ENCODE measurements at regions not wholly inside any gene's neighbourhood (a gene's known extent, or its start where the extent isn't known, plus 50 kb on each side); places are given as distances from the start of the nearest gene placed in this dataset.

GRCh38 chr9:134265078-134265477, 61.2 kb upstream of the RXRA start:
- TF ChIP-seq, protein P1, sequence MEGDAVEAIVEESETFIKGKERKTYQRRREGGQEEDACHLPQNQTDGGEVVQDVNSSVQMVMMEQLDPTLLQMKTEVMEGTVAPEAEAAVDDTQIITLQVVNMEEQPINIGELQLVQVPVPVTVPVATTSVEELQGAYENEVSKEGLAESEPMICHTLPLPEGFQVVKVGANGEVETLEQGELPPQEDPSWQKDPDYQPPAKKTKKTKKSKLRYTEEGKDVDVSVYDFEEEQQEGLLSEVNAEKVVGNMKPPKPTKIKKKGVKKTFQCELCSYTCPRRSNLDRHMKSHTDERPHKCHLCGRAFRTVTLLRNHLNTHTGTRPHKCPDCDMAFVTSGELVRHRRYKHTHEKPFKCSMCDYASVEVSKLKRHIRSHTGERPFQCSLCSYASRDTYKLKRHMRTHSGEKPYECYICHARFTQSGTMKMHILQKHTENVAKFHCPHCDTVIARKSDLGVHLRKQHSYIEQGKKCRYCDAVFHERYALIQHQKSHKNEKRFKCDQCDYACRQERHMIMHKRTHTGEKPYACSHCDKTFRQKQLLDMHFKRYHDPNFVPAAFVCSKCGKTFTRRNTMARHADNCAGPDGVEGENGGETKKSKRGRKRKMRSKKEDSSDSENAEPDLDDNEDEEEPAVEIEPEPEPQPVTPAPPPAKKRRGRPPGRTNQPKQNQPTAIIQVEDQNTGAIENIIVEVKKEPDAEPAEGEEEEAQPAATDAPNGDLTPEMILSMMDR (conservative IDR thresholded peaks at IDR 0.05; ENCODE audit: low read depth, low read length), result no peak
- H3K4me3 ChIP-seq (ENCODE audit: low read depth, low read length), result no peak overlapping the region
- DNase-seq (ENCODE audit: low read depth), result no peak

DNA sequence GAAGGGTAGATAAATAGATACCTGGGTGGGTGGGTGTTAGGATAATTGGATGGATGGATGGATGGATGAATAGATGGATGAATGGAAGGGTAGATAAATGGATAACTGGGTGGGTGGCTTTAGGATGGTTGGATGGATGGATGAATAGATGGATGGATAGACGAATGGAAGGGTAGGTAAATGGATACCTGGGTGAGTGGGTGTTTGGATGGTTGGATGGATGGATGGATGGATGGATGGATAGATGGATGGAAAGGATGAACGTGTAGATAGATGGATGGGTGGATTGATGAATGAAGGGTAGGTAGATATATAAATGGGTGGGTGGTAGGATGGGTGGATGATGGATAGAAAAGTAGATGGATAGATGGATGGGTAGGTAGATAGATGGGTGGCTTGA, 59.8 kb upstream of the RXRA start:
- TF ChIP-seq, protein P1 (conservative IDR thresholded peaks at IDR 0.05; ENCODE audit: low read depth, low read length), result no peak
- no peak for DNase-seq (ENCODE audit: low read depth)
- H3K4me3 ChIP-seq (ENCODE audit: low read depth, low read length), result no peak overlapping the region

- TF ChIP-seq, protein P1 (conservative IDR thresholded peaks at IDR 0.05; ENCODE audit: low read depth, low read length), result no peak
- no peak overlapping the region for H3K4me3 ChIP-seq (ENCODE audit: low read depth, low read length)
- DNase-seq (ENCODE audit: low read depth), result no peak
Measured at GRCh38 chr9:134267305-134267880, 58.9 kb upstream of the RXRA start.

GRCh38 chr9:134267881-134268724, 58.2 kb upstream of the RXRA start:
- no peak for DNase-seq (ENCODE audit: low read depth)
- H3K4me3 ChIP-seq (ENCODE audit: low read depth, low read length), result no peak overlapping the region
- TF ChIP-seq, protein P1 (conservative IDR thresholded peaks at IDR 0.05; ENCODE audit: low read depth, low read length), result no peak

DNA sequence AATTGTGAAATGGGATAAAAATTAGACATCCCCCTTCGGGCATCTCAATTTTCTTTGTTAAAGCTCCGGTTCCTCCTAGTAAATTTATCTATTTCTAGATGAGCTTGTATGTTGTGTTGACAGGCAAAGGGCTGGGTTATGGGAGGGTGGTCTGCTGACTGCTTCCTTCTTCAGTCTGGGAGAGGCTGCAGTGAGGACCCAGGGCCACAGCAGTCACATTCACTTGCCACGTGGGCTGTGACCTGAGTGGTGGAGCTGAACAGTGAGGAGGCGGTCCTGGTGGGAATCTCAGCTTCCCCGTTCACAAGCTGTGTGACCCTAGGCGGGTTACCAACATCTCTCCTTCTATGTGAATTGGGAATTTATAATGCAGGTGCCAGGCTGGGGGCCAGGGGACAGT, 57.5 kb upstream of the RXRA start:
- no peak overlapping the region for H3K4me3 ChIP-seq (ENCODE audit: low read depth, low read length)
- no peak for DNase-seq (ENCODE audit: low read depth)
- TF ChIP-seq, protein P1 (conservative IDR thresholded peaks at IDR 0.05; ENCODE audit: low read depth, low read length), result no peak

DNA sequence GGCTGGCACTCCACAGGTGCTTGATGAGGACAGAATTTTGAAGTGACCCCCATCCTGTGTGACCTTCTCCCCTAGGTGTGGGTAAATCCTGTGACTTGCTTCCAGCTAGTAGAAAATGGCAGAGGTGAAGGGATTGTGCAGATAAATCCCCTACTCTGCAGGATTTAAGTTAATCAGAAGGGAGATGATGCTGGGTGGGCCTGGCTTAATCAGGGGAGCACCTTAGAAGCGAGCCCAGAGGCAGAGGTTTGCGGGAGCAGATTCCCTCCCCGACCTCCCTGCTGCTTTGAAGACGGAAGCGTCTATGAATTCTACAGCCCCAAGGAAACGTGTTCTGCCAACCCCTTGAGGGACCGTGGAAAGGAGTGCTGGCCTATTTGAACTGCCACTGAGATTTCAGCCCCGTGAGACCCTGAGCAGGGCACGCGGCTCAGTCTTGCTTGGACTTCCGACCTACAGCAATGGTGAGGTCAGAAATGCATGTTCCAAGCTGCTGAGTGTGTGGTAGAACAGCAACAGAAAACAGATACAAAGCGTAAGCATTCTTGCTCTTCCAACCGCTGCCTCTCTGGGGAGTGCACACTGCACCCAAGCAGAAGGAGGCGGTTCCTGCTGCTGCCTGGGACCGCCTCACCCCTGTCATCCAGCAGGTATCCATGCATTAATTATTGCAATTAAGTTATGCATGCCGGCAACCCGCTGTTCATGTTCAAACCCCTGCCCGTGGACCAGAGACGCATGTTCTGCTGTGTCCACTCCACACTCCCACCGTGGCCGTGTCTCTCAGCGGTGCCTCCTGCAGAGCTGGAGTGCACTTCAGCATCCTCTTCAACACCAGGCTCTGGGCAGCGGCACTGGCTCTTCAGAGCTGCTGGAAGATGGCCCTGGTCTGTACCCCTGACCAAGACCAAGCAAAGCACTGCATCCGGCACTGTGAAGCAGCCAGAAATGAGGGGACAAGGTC, 54.6 kb upstream of the RXRA start:
- TF ChIP-seq, protein P1 (conservative IDR thresholded peaks at IDR 0.05; ENCODE audit: low read depth, low read length), result no peak
- no peak for DNase-seq (ENCODE audit: low read depth)
- H3K4me3 ChIP-seq (ENCODE audit: low read depth, low read length), result no peak overlapping the region
